GM04504 (cell line): ENCODE measurements at regions not wholly inside any gene's neighbourhood (a gene's known extent, or its start where the extent isn't known, plus 50 kb on each side); places are given as distances from the start of the nearest gene placed in this dataset.
A peak's percentile ranks its signal among the peaks of the same experiment; 100 is the strongest.

Experiments used
- DNase-seq: peaks from one replicate; pipeline ENCODE4 v3.0.0-alpha.2; 2012; ENCODE audit warnings: low read depth

DNA sequence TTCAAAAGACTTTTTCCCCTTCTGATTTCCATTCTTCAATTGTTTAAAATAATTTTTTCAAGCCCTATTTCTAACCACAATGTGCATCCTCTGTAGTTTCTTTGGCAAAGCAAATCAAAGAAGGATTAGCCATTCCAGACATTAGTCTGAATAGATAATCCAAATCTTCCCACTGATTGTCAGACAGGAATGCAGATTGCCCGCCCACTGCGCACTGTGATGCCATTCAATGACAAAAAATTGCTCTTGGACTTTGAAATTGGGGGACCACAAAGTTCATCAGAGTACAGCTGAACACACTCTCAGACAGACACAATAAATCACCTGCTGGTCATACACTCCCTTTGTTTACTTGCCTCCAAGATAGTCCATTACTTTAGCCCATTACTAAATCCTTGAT is 216.5 kb upstream of the DKK2 start:
- DNase-seq = no peak

DNA sequence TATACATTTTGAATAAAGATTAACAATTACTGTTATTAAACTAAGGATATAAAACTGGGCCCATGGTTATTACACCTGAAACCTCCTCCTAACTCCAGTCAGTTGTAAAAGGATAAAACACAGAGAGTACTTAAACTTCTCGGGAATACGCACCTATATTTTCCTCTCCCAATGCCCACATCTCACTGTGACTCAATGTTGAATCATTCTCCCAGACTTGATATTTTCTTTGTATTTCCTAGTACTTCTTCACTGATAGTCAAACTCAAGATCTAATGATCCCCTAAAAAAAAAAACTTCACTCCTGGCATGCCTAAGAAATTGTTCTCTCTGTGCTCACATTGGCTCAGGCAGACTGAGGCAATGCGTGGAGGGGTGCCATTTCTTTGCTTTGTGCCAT is 212.5 kb upstream of the DKK2 start:
- no peak for DNase-seq

DNA sequence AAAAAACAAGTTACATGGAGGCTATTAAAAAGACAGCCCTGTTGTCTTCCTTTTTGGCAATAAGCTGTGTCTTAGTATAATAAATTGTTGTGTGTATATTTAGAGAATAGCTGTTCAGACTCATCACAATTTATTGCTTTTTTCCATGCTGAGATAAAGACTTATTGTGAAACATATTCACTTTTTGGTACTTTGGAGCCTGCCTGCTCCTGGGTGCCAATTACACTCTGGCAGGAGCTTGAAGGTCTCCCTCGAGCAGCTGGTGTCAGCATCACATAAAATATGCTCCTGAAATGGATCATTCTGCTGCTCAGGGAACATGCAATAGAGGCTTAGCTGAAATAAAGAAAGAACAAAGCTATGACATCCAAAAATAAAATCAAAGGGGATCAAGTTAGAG is 211.6 kb upstream of the DKK2 start:
- peak; percentile 56 for DNase-seq

DNA sequence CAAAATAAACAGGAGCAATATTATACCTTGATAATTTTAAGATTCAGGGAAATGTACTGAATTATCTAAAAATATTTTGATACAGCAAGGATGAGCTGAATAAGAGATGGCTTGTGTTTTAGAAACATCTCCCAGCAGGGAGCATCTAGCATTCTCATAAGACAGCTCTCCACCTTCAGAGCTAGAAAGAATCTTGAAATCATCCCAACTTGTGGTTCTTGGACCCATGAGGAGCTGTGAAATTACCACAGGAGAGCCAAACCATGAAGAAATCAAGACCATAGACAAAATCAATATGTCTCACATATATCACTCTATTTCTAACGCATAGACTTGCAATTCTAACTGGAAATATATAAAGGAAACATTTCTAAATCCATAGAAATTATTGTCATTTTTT is 210.6 kb upstream of the DKK2 start:
- DNase-seq = no peak

DNA sequence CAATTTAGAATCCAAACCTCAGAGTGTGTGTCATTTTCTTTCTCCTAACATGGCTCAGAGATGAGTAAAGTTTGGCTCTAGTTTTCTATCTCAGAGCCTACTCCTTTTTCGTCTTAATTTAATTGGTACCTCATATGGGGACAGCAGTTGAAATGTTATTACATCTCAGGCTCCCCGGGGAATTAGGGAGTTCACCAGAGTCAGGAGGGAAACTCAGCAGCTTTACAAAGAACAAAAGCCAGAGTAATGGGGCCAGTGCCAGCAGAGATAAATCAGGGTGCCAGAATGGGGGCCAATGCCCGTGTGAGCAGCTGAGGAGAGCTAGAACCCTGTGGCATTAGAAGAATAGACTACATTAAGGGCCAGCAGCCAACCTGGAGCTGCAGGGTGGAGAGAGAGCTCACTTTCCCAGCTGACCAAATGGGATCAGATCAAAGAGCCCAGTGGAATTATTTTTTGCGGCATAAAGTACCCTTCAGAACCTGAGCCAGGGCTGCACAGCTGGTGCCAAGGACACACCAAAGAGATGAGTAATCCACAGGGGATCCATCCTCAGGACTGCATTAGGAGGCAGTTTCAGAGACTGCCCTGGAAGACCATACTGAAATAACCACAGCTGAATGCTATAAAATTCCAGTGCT is 207.1 kb upstream of the DKK2 start:
- DNase-seq = peak; percentile 54

DNA sequence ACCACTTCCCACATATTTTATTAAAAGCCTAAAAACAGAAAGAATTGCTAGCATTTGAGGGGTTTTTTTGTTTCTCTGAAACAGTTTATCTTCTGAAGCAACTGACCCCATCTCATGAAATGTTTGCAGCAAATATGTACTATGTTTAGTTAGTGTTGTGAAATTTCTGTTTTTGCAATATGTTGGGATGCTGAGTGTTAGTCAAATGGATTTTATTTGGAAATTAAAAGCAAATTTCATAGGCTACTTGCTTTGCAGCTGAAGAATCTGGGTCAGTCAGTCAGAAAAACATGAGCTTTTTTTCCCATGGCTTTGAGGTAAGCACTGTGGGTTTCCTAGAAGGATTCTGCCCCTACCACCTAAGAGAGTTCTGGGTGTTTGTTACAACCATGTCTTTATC is 184.9 kb upstream of the DKK2 start:
- no peak for DNase-seq

DNA sequence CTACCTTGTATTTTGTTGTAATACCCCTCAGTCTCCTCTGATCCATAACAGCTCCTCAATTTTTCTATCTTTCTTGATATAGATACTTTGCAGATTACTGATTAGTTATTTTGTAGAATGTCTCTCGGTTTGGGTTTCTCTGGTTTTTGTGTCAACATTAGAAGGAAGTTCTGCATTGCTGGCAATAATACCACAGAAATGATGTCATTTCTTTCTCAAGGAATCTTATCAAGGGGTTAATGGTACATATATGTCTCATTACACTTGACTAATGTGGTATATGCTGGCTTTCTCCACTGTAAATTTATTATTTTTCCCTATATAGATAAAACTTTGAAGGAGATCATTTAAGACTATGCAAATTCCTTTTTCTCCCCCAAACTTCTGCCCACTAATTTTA is 183.6 kb upstream of the DKK2 start:
- DNase-seq = no peak

DNA sequence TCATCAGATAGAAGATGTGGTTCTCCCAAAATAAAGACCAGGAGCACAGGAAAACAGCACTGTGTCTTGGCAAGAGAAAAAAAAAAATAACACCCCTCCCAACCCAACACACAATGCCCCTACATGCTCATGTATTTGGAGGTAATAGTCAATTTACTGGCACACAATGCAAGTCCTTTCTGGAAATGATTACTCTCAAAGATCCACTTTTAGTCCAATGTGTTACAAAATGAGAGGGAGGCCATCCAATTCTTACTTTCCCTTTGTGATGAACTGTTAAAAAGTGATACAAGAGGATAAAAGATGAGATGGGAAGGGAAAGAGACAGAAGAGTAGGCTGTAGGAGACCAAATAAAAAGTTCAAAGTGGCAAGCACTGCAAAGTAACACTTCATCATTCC is 180.3 kb upstream of the DKK2 start:
- DNase-seq = no peak

DNA sequence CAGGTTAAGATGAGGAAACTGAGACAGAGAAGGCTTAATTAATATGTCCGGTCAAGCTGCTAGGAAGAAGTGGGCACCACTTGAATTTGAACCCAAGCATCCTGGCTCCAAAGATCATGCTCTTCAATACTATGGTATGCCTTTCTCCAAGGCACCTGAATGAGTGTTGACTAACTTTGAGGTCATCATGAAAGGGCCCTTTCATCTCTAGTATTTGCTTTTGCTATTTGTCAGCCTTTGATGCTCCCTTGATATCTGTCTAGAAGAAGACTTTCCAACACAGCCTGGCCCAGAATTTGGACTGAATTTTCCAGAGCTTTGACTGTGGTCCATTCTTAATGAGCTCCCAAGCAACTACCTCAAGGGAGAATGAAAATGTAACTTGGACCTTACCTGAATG is 179.1 kb upstream of the DKK2 start:
- DNase-seq = no peak

DNA sequence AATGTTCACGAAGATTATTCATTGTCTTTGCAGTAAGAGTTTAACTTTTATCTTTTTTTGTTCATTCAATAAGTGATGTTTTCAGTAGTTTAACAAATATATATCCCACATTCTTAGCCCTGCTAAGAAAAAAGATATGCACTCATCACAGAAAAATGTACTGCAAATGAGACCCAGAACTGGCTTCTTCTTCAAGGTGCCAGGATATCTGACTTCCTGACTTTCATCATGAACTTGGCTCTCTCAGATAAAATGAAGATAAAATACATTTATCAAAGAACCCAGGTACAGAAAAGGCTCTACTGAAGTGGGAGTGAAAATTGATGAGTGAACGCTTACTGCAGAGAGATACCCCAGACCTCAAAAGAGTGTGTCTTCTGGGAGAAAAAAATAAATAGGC is 177.8 kb upstream of the DKK2 start:
- no peak for DNase-seq

DNA sequence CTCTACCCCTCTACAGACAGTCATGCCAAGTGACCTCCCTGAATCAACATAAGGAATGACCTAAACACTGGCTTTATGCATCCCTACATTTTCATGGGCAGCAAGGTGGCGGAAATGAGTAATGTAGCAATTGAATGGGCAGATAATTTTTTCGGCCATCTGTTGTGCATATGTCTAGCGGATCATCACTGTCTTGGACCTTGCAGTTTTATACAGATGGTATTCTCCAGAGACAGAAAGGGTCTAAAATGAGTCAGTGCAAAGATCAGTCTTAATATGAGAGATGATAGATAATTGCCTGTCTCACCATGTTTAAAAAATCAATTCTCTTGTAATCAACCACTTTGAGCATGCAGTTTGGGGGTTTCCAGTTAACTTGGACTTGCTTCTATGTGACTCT is 177.3 kb upstream of the DKK2 start:
- DNase-seq = peak; percentile 63

DNA sequence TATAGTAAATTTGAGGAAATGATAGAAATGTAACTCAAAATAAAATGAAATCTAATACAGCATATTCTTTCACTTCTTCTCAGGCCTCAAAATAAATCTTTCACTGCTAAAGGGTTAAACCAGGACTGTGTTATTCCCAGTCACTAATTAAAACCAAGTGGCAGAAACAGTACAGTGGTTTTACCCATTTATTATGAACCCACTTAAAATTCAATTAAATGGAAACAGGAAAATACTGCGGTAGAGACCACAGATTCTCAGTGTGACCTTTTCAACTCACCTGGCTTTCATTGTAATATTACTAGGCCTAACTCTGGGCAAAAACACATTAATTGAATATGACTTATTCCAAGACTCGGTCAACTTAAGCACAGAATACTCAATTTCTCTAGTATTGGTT is 176.5 kb upstream of the DKK2 start:
- DNase-seq = no peak

DNA sequence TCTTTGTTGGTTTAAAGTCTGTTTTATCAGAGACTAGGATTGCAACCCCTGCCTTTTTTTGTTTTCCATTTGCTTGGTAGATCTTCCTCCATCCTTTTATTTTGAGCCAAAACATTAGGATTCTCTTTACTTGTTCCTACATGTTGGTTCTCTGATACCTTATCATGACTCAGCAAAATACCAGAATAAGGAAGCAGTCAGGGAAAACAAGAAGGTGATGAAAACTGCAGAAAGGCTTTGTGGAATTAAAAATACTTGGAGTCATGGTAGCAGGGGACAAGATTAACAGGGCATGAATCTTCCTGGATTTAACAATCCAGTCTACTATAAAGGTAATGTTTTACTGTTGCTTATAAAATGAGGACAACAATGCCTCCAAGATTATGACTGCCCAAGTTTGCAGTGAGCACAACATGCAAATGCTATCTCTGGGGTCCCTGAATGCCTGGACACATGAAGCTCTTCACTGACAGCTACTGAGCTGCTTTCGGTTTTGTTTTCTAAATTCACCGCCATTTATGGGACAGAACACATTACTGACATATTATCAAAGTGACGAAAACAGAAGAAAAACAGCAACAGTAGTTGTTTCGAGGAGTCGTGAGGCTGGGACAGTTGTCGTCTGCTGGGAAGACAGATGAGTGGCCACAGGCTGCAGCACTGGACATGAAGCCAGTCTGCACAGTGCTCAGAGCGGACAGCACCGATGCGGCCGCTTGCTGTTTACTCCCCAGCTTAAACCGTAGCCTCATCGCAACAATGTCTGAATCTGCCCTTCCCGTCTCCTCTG is 174.5 kb upstream of the DKK2 start:
- DNase-seq = no peak

DNA sequence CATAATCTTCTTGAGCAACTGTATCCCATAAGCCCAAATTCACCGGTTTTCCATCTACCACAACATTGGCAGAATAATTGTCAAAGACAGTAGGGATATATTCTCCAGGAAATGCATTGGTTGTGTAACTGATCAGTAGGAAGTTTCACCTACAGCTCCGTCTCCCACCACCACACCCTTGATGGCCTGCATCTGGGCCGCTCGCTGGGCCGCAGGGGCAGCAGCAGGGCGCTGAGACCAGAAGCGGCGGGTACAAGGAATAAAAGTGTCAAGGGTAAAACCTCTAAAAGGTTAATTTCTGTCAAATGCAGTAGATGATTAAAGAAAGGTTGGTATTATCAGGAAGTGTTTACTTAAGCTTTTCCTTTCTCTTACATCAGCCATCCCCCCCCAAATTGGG is 167.6 kb upstream of the DKK2 start:
- DNase-seq = no peak

DNA sequence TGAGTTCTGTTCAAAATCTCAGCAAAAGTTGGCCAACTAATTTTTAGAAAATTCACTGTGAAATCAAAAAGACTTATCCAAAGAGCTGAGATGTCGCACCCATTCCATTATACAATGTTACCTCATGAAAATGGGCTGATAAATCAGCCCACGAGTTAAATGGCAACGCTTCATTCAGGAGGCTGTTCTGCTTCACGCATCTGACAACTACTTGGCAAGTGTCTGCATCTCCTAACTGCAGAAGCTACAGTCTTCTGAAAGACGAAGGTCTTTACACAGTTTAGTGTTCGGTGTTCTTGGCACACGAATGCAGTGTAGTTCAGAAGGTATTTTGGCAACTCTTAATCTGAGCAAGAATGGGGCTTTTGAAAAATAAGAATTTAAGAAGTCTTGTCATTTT is 166.6 kb upstream of the DKK2 start:
- DNase-seq = no peak

DNA sequence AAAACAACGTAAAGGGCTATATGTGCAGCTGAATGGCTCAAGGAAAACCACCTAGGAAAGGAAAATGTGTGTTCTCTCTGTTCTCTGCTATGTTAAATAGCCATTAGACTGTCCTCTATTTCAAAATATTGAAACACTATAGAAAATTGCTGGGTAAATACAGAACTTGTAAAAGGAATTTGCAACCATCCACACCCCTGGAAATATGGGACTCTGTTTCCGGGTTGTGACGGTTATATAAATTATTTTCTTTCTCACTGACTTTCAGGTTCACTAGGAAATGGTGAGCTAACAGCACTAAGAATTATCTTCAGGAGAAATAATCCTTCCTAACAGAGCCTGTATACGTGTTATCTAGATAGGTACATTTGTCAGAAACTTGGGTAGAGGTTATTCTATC is 161.0 kb upstream of the DKK2 start:
- DNase-seq = no peak

DNA sequence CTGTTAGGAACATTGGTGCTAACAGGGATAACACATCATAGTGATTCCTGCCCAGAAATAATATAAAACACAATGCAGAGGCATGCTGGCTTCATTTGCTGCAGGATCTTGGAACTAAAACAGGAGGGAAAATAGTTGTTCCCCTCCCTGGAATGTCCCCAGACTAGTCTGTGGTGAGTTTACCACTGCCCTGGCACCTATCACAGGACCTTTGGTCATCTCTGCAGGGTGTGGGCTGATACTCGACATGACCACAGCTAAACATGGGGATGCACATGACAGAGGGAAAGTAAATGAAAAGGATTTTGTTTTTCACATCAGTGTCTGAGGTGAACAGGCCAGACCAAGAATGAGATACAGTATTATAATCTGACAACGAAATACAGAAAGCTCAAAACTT is 160.2 kb upstream of the DKK2 start:
- no peak for DNase-seq

DNA sequence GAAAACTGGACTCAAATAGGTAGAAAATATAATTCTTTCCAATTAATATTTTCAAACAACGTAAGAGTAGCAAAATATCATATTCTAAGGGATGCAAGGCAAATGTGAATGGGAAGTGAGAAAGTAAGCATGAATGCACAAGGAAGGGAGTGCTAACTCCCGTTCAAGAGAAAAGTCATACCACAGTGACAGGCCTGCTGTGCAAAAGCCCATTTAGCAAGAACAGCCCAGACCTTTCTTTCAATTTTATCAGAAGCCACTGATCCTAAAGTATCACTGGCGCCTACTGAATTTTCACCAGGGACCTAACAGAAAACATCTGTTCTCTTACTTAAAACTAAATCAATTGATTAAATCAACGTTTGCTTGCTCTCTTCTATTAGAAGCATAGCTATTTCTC is 157.9 kb upstream of the DKK2 start:
- no peak for DNase-seq

DNA sequence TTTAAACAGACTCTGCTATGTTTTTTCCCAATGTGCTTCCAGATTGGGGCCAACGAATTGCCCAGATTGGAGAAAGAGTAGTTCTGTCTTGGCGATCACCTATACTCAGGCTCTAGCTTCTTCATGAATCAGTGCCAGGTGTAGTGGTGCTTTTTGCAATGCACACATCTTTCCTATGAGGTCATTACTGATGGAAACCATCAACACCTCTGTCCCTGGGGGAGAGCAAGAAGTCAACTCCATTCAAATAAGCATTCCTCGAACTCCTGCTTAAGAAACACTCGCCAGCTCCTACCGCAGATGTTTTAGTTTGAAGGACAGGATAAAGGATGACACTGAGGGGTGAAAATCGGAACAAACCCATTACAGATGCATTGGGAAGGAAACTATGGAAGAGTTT is 156.5 kb upstream of the DKK2 start:
- DNase-seq = no peak

DNA sequence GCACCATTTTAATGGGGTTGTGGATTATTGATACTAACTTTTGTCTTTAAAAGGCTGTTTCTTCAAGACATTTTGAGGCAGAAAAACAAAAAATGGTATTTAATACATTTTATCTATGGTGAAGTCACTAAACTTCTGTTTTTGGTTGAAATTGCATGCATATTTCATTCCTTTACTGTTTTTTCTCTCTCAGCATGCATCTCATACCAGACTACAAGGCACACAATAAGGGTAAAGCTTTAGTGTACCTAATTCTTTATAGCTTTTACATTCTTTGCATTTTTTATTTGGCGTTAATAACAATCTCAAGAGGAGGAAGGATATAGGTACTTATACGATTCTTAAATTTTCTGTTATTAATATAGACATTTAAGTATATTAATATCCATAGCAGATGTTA is 151.0 kb upstream of the DKK2 start:
- DNase-seq = no peak

DNA sequence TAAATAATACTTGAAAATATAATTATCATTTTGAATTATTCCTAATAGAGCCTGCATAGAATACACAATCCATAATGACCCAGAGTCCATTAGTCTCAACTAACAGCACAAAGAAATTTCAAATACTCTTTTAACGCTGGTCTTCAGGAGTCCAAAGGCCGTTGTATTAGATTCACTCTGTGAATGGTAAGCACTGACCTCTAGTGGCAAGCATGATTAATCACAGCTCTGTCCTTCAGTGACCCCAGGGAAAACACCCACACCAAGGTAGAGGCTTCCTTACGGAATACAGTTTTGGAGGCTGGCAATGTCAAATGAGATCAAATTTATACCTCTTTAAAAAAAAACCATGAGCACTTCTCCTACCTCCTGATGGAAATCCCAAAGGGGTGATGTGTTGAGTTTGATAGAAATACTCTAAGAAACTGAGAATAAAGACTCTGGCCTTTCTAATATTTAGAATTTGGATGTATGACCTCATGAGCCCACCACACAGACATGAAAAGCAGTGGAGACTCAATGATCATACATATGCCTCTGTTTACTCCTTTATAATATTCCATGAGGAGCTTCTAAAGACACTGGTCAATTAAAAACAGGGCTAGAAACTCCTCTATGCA is 147.2 kb upstream of the DKK2 start:
- DNase-seq = peak; percentile 33

DNA sequence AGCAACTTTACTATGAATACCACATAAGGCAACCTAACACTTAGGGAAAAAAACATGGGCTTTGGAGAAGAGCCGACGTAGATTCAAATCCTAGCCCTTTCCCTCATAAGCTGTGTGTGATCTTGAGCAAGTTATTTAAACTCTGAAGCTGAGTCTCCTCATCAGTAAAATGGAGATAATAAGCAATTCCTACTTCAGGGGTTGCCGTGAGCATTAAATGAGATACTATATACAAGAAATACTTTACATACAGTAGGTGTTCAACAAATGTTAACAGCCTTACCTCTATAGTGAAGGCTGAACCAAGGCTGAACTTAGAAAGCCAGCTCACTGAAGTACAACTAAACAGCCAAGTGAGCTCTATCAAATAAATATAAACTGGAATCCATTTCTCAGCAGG is 146.2 kb upstream of the DKK2 start:
- DNase-seq = no peak

DNA sequence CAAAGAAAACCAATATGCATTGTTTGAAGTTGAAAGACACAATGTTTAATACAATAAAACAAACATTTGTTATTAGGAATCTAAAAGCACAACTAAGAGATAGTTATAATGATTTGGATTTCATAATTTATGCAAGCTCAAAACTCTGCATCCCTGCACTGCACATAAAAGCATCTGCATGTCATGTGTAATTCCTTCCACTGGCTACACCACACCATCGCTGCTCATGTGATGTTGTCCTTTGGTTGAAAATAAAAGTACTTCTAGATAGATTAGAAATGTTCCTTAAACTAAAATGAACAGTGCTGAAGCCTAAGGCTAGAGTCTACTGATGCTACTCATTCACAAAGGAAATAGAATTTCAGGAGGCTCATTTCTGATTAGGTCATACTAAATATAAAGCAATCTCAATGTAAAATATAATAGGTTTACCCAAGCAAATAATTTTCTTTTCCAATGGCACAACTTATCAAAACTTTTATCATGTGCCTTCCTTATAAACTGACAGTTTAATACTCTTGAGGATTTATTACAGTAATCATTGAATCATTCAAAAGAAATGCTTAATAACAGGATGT is 130.8 kb upstream of the DKK2 start:
- DNase-seq = no peak
